Thyroid gland (tissue), 4 donors: ENCODE measurements at regions not wholly inside any gene's neighbourhood (a gene's known extent, or its start where the extent isn't known, plus 50 kb on each side); places are given as distances from the start of the nearest gene placed in this dataset.

Experiments
- DNase-seq, 2 donors: peaks; one replicate each; pipeline ENCODE4 v3.0.0-alpha.2; 2019
- H3K27ac ChIP-seq, 3 donors: fragments of 200-600 bp; sonication (generic); 1 replicate in 2 of 3; 2 replicates in 1 of 3; pipeline ENCODE4 v1.5.1; 2016 to 2019; ENCODE audit warnings: mild to moderate bottlenecking in 1 of 3, moderate library complexity in 1 of 3
- H3K27me3 ChIP-seq: fragments of 200-600 bp; sonication (generic); one replicate; pipeline ENCODE4 v1.5.1; 2019
- H3K36me3 ChIP-seq, 2 donors: fragments of 200-600 bp; sonication (generic); one replicate each; pipeline ENCODE4 v1.5.1; 2016 to 2019
- H3K4me1 ChIP-seq, 2 donors: fragments of 200-600 bp; sonication (generic); one replicate each; pipeline ENCODE4 v1.5.1; 2017 to 2019
- H3K4me3 ChIP-seq, 3 donors: fragments of 200-600 bp; sonication (generic); replicated peaks in 1 of 3; 1 replicate in 2 of 3; 2 replicates in 1 of 3; pipeline ENCODE4 v1.5.1; 2016; ENCODE audit warnings: mild to moderate bottlenecking in 1 of 3
- H3K9me3 ChIP-seq: fragments of 200-600 bp; sonication (generic); one replicate; pipeline ENCODE4 v1.5.1; 2017
- POLR2A ChIP-seq, 2 donors: fragments of 450-650 bp; IDR thresholded peaks; one replicate each; pipeline ENCODE4 v1.6.1; 2017; ENCODE audit warnings: antibody characterized with exemption in 2 of 2, mild to moderate bottlenecking in 2 of 2, moderate library complexity in 1 of 2
- WGBS, 2 donors: methylation state at CpG; one replicate each; pipeline ENCODE4 v1.1.5; 2017; 5-methylcytosine and 5-hydroxymethylcytosine counted together
- intact Hi-C: fragments of 100-400 bp; cut with DNase I; formaldehyde crosslinking; loops from one replicate; pipeline ENCODE4 v1.15.1; 2023
- TF ChIP-seq, protein P1 (sequence below), 6 experiments: fragments of 200-600 bp in 3 of 6; fragments of 450-650 bp in 3 of 6; sonication (generic) in 3 of 6; IDR thresholded peaks; one replicate each; pipeline ENCODE4 v1.5.1; 2016 to 2019; ENCODE audit warnings: antibody characterized with exemption in 6 of 6, mild to moderate bottlenecking in 2 of 6, inconsistent platforms in 1 of 6, moderate library complexity in 1 of 6

- no peak for TF ChIP-seq POLR2A (IDR thresholded peaks at IDR 0.05)
- TF ChIP-seq, protein P1, sequence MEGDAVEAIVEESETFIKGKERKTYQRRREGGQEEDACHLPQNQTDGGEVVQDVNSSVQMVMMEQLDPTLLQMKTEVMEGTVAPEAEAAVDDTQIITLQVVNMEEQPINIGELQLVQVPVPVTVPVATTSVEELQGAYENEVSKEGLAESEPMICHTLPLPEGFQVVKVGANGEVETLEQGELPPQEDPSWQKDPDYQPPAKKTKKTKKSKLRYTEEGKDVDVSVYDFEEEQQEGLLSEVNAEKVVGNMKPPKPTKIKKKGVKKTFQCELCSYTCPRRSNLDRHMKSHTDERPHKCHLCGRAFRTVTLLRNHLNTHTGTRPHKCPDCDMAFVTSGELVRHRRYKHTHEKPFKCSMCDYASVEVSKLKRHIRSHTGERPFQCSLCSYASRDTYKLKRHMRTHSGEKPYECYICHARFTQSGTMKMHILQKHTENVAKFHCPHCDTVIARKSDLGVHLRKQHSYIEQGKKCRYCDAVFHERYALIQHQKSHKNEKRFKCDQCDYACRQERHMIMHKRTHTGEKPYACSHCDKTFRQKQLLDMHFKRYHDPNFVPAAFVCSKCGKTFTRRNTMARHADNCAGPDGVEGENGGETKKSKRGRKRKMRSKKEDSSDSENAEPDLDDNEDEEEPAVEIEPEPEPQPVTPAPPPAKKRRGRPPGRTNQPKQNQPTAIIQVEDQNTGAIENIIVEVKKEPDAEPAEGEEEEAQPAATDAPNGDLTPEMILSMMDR (IDR thresholded peaks at IDR 0.05): no peak
- H3K27me3 ChIP-seq: no peaks in the 10 kb centered on the region
- DNase-seq: no peak
- no peaks in the 10 kb centered on the region for H3K36me3 ChIP-seq
- peak overlapping the region in 1 of 3 donors; percentile 20 for H3K27ac ChIP-seq
- no peaks in the 10 kb centered on the region for H3K9me3 ChIP-seq
- H3K4me1 ChIP-seq: peaks cover 0 to 10% of the 10 kb centered on the region in 2 donors
- intact Hi-C loops: no loop called here
- 74 to 75% methylated on average over 3 of the region's 3 CpGs for WGBS, 2 donors
- H3K4me3 ChIP-seq: no peak overlapping the region
These were observed 146.8 kb upstream of the FBXL7 start for GRCh38 chr5:15353086-15353645.

GRCh38 chr5:15350614-15351013, 149.4 kb upstream of the FBXL7 start:
- Histone ChIP-seq H3K9me3 (no peaks in the 10 kb centered on the region), H3K36me3 (no peaks in the 10 kb centered on the region), H3K27ac (no peak overlapping the region), H3K4me3 (no peak overlapping the region), H3K4me1 (peaks cover 0 to 10% of the 10 kb centered on the region in 2 donors), H3K27me3 (no peaks in the 10 kb centered on the region)
- intact Hi-C loops: no loop called here
- 84 to 95% methylated on average over 1 of the region's 1 CpG for WGBS, 2 donors
- TF ChIP-seq, protein P1 (IDR thresholded peaks at IDR 0.05): no peak
- no peak for TF ChIP-seq POLR2A (IDR thresholded peaks at IDR 0.05)
- no peak for DNase-seq

DNA sequence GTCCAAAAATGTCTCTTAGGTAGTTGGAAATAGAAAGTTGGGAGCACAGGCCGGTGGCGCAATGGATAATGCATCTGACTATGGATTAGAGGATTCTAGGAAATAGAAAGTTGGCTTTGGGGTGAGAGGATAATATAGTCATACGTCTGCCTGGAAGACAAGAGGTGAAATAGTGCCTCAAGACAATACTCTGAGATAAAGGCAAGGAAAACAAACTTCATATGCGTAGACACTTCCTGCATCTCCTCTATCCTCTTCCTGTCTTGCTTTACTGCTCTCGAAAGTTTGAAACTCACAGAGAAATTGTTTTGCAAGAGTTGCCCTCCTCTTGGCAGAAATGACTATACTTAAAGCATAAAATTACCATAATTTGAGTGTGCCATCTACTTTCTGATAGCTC, 153.2 kb upstream of the FBXL7 start:
- DNase-seq: no peak
- 81 to 87% methylated on average over 5 of the region's 5 CpGs for WGBS, 2 donors
- intact Hi-C loops: no loop called here
- Histone ChIP-seq H3K36me3 (no peaks in the 10 kb centered on the region), H3K4me1 (no peaks in the 10 kb centered on the region), H3K4me3 (no peak overlapping the region), H3K27me3 (no peaks in the 10 kb centered on the region), H3K9me3 (no peaks in the 10 kb centered on the region), H3K27ac (no peak overlapping the region)
- TF ChIP-seq, protein P1 (IDR thresholded peaks at IDR 0.05): no peak
- TF ChIP-seq POLR2A (IDR thresholded peaks at IDR 0.05): no peak

DNA sequence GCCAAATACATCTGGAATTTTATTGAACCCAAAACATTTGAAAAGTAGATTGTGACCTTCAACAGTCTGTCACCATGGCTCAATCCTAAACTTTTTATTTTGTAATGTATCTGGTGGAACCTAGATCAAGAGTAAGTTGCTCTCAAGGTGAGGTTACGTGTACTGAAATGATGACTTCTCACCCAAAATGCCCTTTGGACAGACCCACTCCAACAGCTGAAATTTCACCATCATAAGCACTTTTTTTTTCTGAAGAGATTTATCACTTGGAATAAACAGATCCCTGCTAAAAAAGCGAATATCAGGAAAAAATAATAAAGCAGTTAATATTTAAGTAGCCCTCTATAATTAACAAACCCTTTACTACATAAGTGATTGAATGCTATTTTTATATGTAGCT, 155.0 kb upstream of the FBXL7 start:
- intact Hi-C loops: no loop called here
- H3K27me3 ChIP-seq: no peaks in the 10 kb centered on the region
- WGBS, 2 donors: 88 to 91% methylated on average over 2 of the region's 2 CpGs

DNA sequence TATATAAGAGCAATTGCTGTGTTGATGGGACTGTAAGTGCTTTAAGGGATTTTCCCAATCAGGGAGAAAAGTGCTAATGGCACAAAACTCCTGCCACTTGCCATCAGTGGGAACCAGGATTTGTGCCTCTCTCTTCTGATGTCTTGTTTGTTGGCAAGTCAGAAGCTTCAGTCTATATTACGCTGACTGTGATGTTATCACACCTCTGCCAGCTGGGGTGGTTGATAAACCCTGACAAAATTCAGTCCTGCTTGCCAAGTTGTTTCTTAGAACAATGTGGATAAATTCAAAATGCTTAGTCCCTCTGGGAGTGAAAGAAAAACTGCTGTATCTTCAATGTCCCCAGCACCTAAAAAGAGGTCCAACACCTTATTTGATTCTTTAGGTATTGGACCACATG, 161.4 kb upstream of the FBXL7 start:
- WGBS, 2 donors: 78 to 94% methylated on average over 1 of the region's 1 CpG
- no peak for DNase-seq
- Histone ChIP-seq H3K4me1 (peaks cover 0 to 11% of the 10 kb centered on the region in 2 donors), H3K27me3 (no peaks in the 10 kb centered on the region), H3K4me3 (no peak overlapping the region), H3K36me3 (no peaks in the 10 kb centered on the region), H3K27ac (no peak overlapping the region), H3K9me3 (no peaks in the 10 kb centered on the region)
- intact Hi-C loops: no loop called here
- TF ChIP-seq, protein P1 (IDR thresholded peaks at IDR 0.05): no peak
- TF ChIP-seq POLR2A (IDR thresholded peaks at IDR 0.05): no peak

More for the DNA sequence above, 155.0 kb upstream of the FBXL7 start:
- H3K36me3 ChIP-seq: no peaks in the 10 kb centered on the region
- no peak overlapping the region for H3K27ac ChIP-seq
- no peaks in the 10 kb centered on the region for H3K4me1 ChIP-seq
- DNase-seq: no peak
- no peak for TF ChIP-seq POLR2A (IDR thresholded peaks at IDR 0.05)
- TF ChIP-seq, protein P1 (IDR thresholded peaks at IDR 0.05): no peak
- no peak overlapping the region for H3K4me3 ChIP-seq
- H3K9me3 ChIP-seq: no peaks in the 10 kb centered on the region
